Esophagus squamous epithelium (tissue), 5 donors: ENCODE measurements at regions not wholly inside any gene's neighbourhood (a gene's known extent, or its start where the extent isn't known, plus 50 kb on each side); places are given as distances from the start of the nearest gene placed in this dataset.

ENCODE experiments used
- DNase-seq: peaks from one replicate; lab custom pipeline; 2025; lab: John Stamatoyannopoulos, UW
- H3K27ac ChIP-seq, 4 donors: fragments of 200-600 bp; sonication (generic); one replicate each; pipeline ENCODE4 v1.5.1; 2016 to 2019; ENCODE audit warnings: mild to moderate bottlenecking in 1 of 4
- H3K27me3 ChIP-seq, 4 donors: fragments of 200-600 bp; sonication (generic); 1 replicate in 3 of 4; 2 replicates in 1 of 4; pipeline versions ENCODE4 v1.5.1 to v1.6.0; 2017 to 2021; ENCODE audit warnings: antibody characterized with exemption in 1 of 4
- H3K36me3 ChIP-seq, 3 donors: fragments of 200-600 bp; sonication (generic); one replicate each; pipeline ENCODE4 v1.5.1; 2016 to 2019
- H3K4me1 ChIP-seq, 3 donors: fragments of 200-600 bp; sonication (generic); one replicate each; pipeline ENCODE4 v1.5.1; 2017 to 2019
- H3K4me3 ChIP-seq, 4 donors: fragments of 200-600 bp; sonication (generic); 1 replicate in 3 of 4; 2 replicates in 1 of 4; pipeline ENCODE4 v1.5.1; 2016 to 2019; ENCODE audit warnings: mild to moderate bottlenecking in 2 of 4, moderate library complexity in 1 of 4
- H3K9me3 ChIP-seq, 3 donors: fragments of 200-600 bp; sonication (generic); one replicate each; pipeline ENCODE4 v1.5.1; 2016 to 2019
- CTCF ChIP-seq, 6 experiments: fragments of 450-650 bp in 4 of 6; fragments of 200-600 bp in 2 of 6; sonication (generic) in 2 of 6; IDR thresholded peaks; one replicate each; pipeline ENCODE4 v1.5.1; 2016 to 2019; ENCODE audit warnings: antibody characterized with exemption in 6 of 6, mild to moderate bottlenecking in 4 of 6, moderate library complexity in 4 of 6
- POLR2A ChIP-seq, 4 donors: fragments of 450-650 bp; IDR thresholded peaks; one replicate each; pipeline ENCODE4 v1.6.1; 2017; ENCODE audit warnings: antibody characterized with exemption in 4 of 4, mild to moderate bottlenecking in 4 of 4, moderate library complexity in 3 of 4
- whole genome bisulfite sequencing, 2 donors: methylation state at CpG; one replicate each; pipeline ENCODE4 v1.1.5; 2018; 5-methylcytosine and 5-hydroxymethylcytosine counted together
- intact Hi-C: fragments of 100-400 bp; cut with DNase I; formaldehyde crosslinking; loops from one replicate; pipeline ENCODE4 v1.15.0; 2022
- donor health status: DM: yes; HTN: yes; CAD: no.

- no peak overlapping the region for H3K27ac ChIP-seq
- intact Hi-C loops, result no loop called here
- no peaks in the 10 kb centered on the region for H3K9me3 ChIP-seq
- no peak for DNase-seq
- no peaks in the 10 kb centered on the region for H3K27me3 ChIP-seq
- no peaks in the 10 kb centered on the region for H3K4me1 ChIP-seq
- H3K4me3 ChIP-seq, result no peak overlapping the region
- 84 to 89% methylated on average over 2 of the region's 2 CpGs for WGBS, 2 donors
- TF ChIP-seq POLR2A (IDR thresholded peaks at IDR 0.05), result no peak
- TF ChIP-seq CTCF (IDR thresholded peaks at IDR 0.05), result no peak
- no peaks in the 10 kb centered on the region for H3K36me3 ChIP-seq
These were observed 533.0 kb downstream of the KCNA4 start for GRCh38 chr11:29483831-29484230.

GRCh38 chr11:29482510-29482909, 534.3 kb downstream of the KCNA4 start:
- WGBS, 2 donors, result 65 to 72% methylated on average over 4 of the region's 4 CpGs
- DNase-seq, result no peak
- no peaks in the 10 kb centered on the region for H3K27me3 ChIP-seq
- H3K4me1 ChIP-seq, result no peaks in the 10 kb centered on the region
- no peak for TF ChIP-seq POLR2A (IDR thresholded peaks at IDR 0.05)
- H3K36me3 ChIP-seq, result no peaks in the 10 kb centered on the region
- intact Hi-C loops, result no loop called here
- no peak overlapping the region for H3K4me3 ChIP-seq
- H3K27ac ChIP-seq, result no peak overlapping the region
- no peaks in the 10 kb centered on the region for H3K9me3 ChIP-seq

- H3K4me1 ChIP-seq, result no peaks in the 10 kb centered on the region
- TF ChIP-seq CTCF (IDR thresholded peaks at IDR 0.05), result no peak
- no peak for TF ChIP-seq POLR2A (IDR thresholded peaks at IDR 0.05)
- no peaks in the 10 kb centered on the region for H3K36me3 ChIP-seq
- no peak overlapping the region for H3K4me3 ChIP-seq
- intact Hi-C loops, result no loop called here
- DNase-seq, result no peak
- no peak overlapping the region for H3K27ac ChIP-seq
- H3K9me3 ChIP-seq, result no peaks in the 10 kb centered on the region
- WGBS, 2 donors, result 48 to 51% methylated on average over 2 of the region's 2 CpGs
- no peaks in the 10 kb centered on the region for H3K27me3 ChIP-seq
These were observed 535.1 kb downstream of the KCNA4 start for GRCh38 chr11:29481738-29482137.

- intact Hi-C loops, result no loop called here
- DNase-seq, result no peak
- Histone ChIP-seq H3K9me3 (no peaks in the 10 kb centered on the region), H3K36me3 (no peaks in the 10 kb centered on the region), H3K4me3 (no peak overlapping the region), H3K4me1 (no peaks in the 10 kb centered on the region), H3K27ac (no peak overlapping the region), H3K27me3 (no peaks in the 10 kb centered on the region)
- 56 to 75% methylated on average over 1 of the region's 1 CpG for WGBS, 2 donors
- no peak for TF ChIP-seq POLR2A (IDR thresholded peaks at IDR 0.05)
- TF ChIP-seq CTCF (IDR thresholded peaks at IDR 0.05), result no peak
These were observed 535.8 kb downstream of the KCNA4 start for GRCh38 chr11:29480981-29481380.

GRCh38 chr11:29458252-29458651, 558.6 kb downstream of the KCNA4 start:
- 26 to 35% methylated on average over 1 of the region's 1 CpG for WGBS, 2 donors
- TF ChIP-seq CTCF (IDR thresholded peaks at IDR 0.05) (no peak), POLR2A (IDR thresholded peaks at IDR 0.05) (no peak)
- no peak overlapping the region for H3K27ac ChIP-seq
- intact Hi-C loops, result no loop called here
- H3K27me3 ChIP-seq, result no peaks in the 10 kb centered on the region
- H3K4me1 ChIP-seq, result no peaks in the 10 kb centered on the region
- no peak overlapping the region for H3K4me3 ChIP-seq
- no peak for DNase-seq
- no peaks in the 10 kb centered on the region for H3K36me3 ChIP-seq
- H3K9me3 ChIP-seq, result no peaks in the 10 kb centered on the region

- WGBS, 2 donors, result 42 to 53% methylated on average over 1 of the region's 1 CpG
- Histone ChIP-seq H3K36me3 (no peaks in the 10 kb centered on the region), H3K27me3 (no peaks in the 10 kb centered on the region), H3K4me1 (no peaks in the 10 kb centered on the region), H3K27ac (no peak overlapping the region), H3K9me3 (no peaks in the 10 kb centered on the region), H3K4me3 (no peak overlapping the region)
- intact Hi-C loops, result no loop called here
- no peak for DNase-seq
- TF ChIP-seq CTCF (IDR thresholded peaks at IDR 0.05) (no peak), POLR2A (IDR thresholded peaks at IDR 0.05) (no peak)
These were observed 564.7 kb downstream of the KCNA4 start for GRCh38 chr11:29452146-29452545.
